ENCODE measurements at regions not wholly inside any gene's neighbourhood (a gene's known extent, or its start where the extent isn't known, plus 50 kb on each side); places are given as distances from the start of the nearest gene placed in this dataset.

GRCh38 chr12:127334365-127334764 is 932.6 kb upstream of the TMEM132C start:
- WGBS, 2 donors = 62 to 77% methylated on average over 4 of the region's 4 CpGs
- no peak overlapping the region for H3K9ac ChIP-seq (ENCODE audit: insufficient read depth in 1 of 2, low read length in 2 of 2)
- no peak for DNase-seq

GRCh38 chr12:127334912-127335644 is 931.9 kb upstream of the TMEM132C start:
- H3K9ac ChIP-seq (ENCODE audit: insufficient read depth in 1 of 2, low read length in 2 of 2) = no peak overlapping the region
- no peak for DNase-seq
- no peak for TF ChIP-seq CTCF (IDR thresholded peaks at IDR 0.05; ENCODE audit: control extremely low read depth, extremely low read depth)
- H3K9me3 ChIP-seq (ENCODE audit: control insufficient read depth in 4 of 4, insufficient read depth in 3 of 4, low read length in 3 of 4) = peaks cover 0 to under 1% (median 0%) of the 10 kb centered on the region in 4 donors
- H3K36me3 ChIP-seq (ENCODE audit: control insufficient read depth in 4 of 4, insufficient read depth in 4 of 4, low read length in 4 of 4) = no peaks in the 10 kb centered on the region
- no peaks in the 10 kb centered on the region for H3K27me3 ChIP-seq (ENCODE audit: control insufficient read depth in 3 of 3, insufficient read depth in 3 of 3, low read length in 2 of 3)
- 12 to 26% methylated on average over 1 of the region's 1 CpG for WGBS, 2 donors
- no peak overlapping the region for H3K27ac ChIP-seq (ENCODE audit: low read depth in 1 of 2, low read length in 1 of 2)
- no peaks in the 10 kb centered on the region for H3K4me1 ChIP-seq (ENCODE audit: control insufficient read depth in 5 of 5, insufficient read depth in 5 of 5, low read length in 5 of 5)
- H3K4me3 ChIP-seq = no peak overlapping the region
- ATAC-seq (ENCODE audit: insufficient read depth, low FRiP score) = no peak

More at GRCh38 chr12:127334365-127334764, 932.6 kb upstream of the TMEM132C start:
- Histone ChIP-seq H3K9me3 (ENCODE audit: control insufficient read depth in 4 of 4, insufficient read depth in 3 of 4, low read length in 3 of 4) (no peaks in the 10 kb centered on the region), H3K4me1 (ENCODE audit: control insufficient read depth in 5 of 5, insufficient read depth in 5 of 5, low read length in 5 of 5) (no peaks in the 10 kb centered on the region), H3K27ac (ENCODE audit: low read depth in 1 of 2, low read length in 1 of 2) (no peak overlapping the region), H3K4me3 (no peak overlapping the region), H3K36me3 (ENCODE audit: control insufficient read depth in 4 of 4, insufficient read depth in 4 of 4, low read length in 4 of 4) (no peaks in the 10 kb centered on the region), H3K27me3 (ENCODE audit: control insufficient read depth in 3 of 3, insufficient read depth in 3 of 3, low read length in 2 of 3) (no peaks in the 10 kb centered on the region)
- TF ChIP-seq CTCF (IDR thresholded peaks at IDR 0.05; ENCODE audit: control extremely low read depth, extremely low read depth) = no peak
- ATAC-seq (ENCODE audit: insufficient read depth, low FRiP score) = no peak

DNA sequence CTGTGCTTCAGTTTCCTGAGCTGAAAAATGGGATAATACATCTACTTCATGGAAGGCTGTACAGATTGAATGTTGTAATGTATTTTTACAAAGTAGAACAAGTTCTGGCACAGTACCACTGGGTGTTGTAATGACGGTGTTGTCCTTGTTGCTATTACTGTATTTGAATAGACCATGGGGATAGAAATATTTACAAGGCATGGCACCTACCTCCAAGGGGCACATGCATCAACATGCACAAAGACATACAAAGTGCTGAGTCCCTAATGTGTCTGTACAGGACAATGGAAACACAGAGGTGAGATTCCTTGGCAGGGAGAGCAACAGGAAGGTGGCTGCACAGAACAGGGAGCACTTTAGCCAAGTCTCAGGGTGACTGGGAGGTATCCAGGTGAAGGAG is 930.6 kb upstream of the TMEM132C start:
- no peak for TF ChIP-seq CTCF (IDR thresholded peaks at IDR 0.05; ENCODE audit: control extremely low read depth, extremely low read depth)
- Histone ChIP-seq H3K9ac (ENCODE audit: insufficient read depth in 1 of 2, low read length in 2 of 2) (no peak overlapping the region), H3K36me3 (ENCODE audit: control insufficient read depth in 4 of 4, insufficient read depth in 4 of 4, low read length in 4 of 4) (no peaks in the 10 kb centered on the region), H3K27ac (ENCODE audit: low read depth in 1 of 2, low read length in 1 of 2) (no peak overlapping the region), H3K27me3 (ENCODE audit: control insufficient read depth in 3 of 3, insufficient read depth in 3 of 3, low read length in 2 of 3) (no peaks in the 10 kb centered on the region), H3K4me3 (no peak overlapping the region), H3K9me3 (ENCODE audit: control insufficient read depth in 4 of 4, insufficient read depth in 3 of 4, low read length in 3 of 4) (peaks cover 0 to 2% (median 0%) of the 10 kb centered on the region in 4 donors), H3K4me1 (ENCODE audit: control insufficient read depth in 5 of 5, insufficient read depth in 5 of 5, low read length in 5 of 5) (no peaks in the 10 kb centered on the region)
- no peak for DNase-seq
- no peak for ATAC-seq (ENCODE audit: insufficient read depth, low FRiP score)
- 86% methylated on average over 1 of the region's 1 CpG for WGBS, 2 donors

GRCh38 chr12:127339065-127339464 is 927.9 kb upstream of the TMEM132C start:
- H3K4me3 ChIP-seq = no peak overlapping the region
- H3K36me3 ChIP-seq (ENCODE audit: control insufficient read depth in 4 of 4, insufficient read depth in 4 of 4, low read length in 4 of 4) = no peaks in the 10 kb centered on the region
- DNase-seq (no peak), ATAC-seq (ENCODE audit: insufficient read depth, low FRiP score) (no peak)
- no peak overlapping the region for H3K27ac ChIP-seq (ENCODE audit: low read depth in 1 of 2, low read length in 1 of 2)
- H3K9ac ChIP-seq (ENCODE audit: insufficient read depth in 1 of 2, low read length in 2 of 2) = no peak overlapping the region
- H3K27me3 ChIP-seq (ENCODE audit: control insufficient read depth in 3 of 3, insufficient read depth in 3 of 3, low read length in 2 of 3) = no peaks in the 10 kb centered on the region
- no peak for TF ChIP-seq CTCF (IDR thresholded peaks at IDR 0.05; ENCODE audit: control extremely low read depth, extremely low read depth)
- peaks cover 0 to 2% (median 0%) of the 10 kb centered on the region in 4 donors for H3K9me3 ChIP-seq (ENCODE audit: control insufficient read depth in 4 of 4, insufficient read depth in 3 of 4, low read length in 3 of 4)
- WGBS, 2 donors = 76 to 79% methylated on average over 4 of the region's 4 CpGs
- H3K4me1 ChIP-seq (ENCODE audit: control insufficient read depth in 5 of 5, insufficient read depth in 5 of 5, low read length in 5 of 5) = no peaks in the 10 kb centered on the region
